Left ventricle myocardium inferior (tissue), 1 donor: ENCODE measurements at regions not wholly inside any gene's neighbourhood (a gene's known extent, or its start where the extent isn't known, plus 50 kb on each side); places are given as distances from the start of the nearest gene placed in this dataset.

Experiments used
- DNase-seq: peaks from one replicate; pipeline ENCODE4 v3.0.0-alpha.2; 2020
- H3K27ac ChIP-seq: fragments of 200-600 bp; replicated peaks from 2 replicates; pipeline ENCODE4 v1.8.0; 2021
- H3K27me3 ChIP-seq: fragments of 200-600 bp; 2 replicates; pipeline ENCODE4 v1.8.0; 2021; ENCODE audit warnings: low read depth
- H3K36me3 ChIP-seq: fragments of 200-600 bp; 2 replicates; pipeline ENCODE4 v1.8.0; 2021
- H3K4me1 ChIP-seq: fragments of 200-600 bp; 2 replicates; pipeline ENCODE4 v1.8.0; 2021
- H3K4me3 ChIP-seq: fragments of 200-600 bp; 2 replicates; pipeline ENCODE4 v1.8.0; 2021; ENCODE audit warnings: mild to moderate bottlenecking, moderate library complexity
- H3K9me3 ChIP-seq: fragments of 200-600 bp; replicated peaks from 2 replicates; pipeline ENCODE4 v1.8.0; 2021
- CTCF ChIP-seq: fragments of 200-600 bp; IDR thresholded peaks from 2 replicates; pipeline ENCODE4 v1.8.0; 2021; ENCODE audit warnings: antibody characterized with exemption, mild to moderate bottlenecking, borderline replicate concordance
- intact Hi-C: fragments of 100-400 bp; cut with micrococcal nuclease; formaldehyde crosslinking; loops from one replicate; pipeline ENCODE4 v1.11.0; 2022
- donor health status: DM: no; HTN: yes; CAD: no; lungs with severe emphysema.

DNA sequence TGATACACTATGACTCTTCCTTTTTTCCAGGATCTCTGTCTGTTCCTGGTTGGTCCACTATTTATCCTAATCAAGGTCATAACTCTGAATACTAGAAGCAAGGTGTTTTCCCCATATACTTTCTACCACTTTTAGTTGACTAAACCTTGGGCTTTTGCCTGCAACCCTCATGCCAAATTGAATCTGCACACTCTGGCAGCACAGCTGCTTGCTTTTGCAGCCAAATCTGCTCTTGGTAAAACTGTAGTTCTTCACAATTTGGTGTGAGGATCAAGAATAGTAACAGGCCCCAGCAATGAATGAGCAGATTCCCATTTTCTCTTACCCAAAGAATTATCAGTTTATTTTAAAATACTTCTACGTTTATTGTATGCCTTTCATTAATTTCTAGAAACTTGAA, 586.5 kb upstream of the CNTN5 start:
- intact Hi-C loops, result no loop called here
- no peak for TF ChIP-seq CTCF
- no peaks in the 10 kb centered on the region for H3K27me3 ChIP-seq

GRCh38 chr11:98453378-98453777, 567.4 kb upstream of the CNTN5 start:
- DNase-seq, result no peak
- Histone ChIP-seq H3K9me3 (no peaks in the 10 kb centered on the region), H3K4me3 (no peak overlapping the region), H3K4me1 (no peaks in the 10 kb centered on the region), H3K36me3 (no peaks in the 10 kb centered on the region), H3K27me3 (no peaks in the 10 kb centered on the region), H3K27ac (no peak overlapping the region)
- no peak for TF ChIP-seq CTCF
- intact Hi-C loops, result no loop called here

More for the DNA sequence above, 586.5 kb upstream of the CNTN5 start:
- Histone ChIP-seq H3K4me1 (no peaks in the 10 kb centered on the region), H3K36me3 (no peaks in the 10 kb centered on the region), H3K4me3 (no peak overlapping the region), H3K9me3 (peaks cover 39% of the 10 kb centered on the region), H3K27ac (no peak overlapping the region)
- no peak for DNase-seq

GRCh38 chr11:98455500-98456307, 565.0 kb upstream of the CNTN5 start:
- DNase-seq, result no peak
- no peak for TF ChIP-seq CTCF

DNA sequence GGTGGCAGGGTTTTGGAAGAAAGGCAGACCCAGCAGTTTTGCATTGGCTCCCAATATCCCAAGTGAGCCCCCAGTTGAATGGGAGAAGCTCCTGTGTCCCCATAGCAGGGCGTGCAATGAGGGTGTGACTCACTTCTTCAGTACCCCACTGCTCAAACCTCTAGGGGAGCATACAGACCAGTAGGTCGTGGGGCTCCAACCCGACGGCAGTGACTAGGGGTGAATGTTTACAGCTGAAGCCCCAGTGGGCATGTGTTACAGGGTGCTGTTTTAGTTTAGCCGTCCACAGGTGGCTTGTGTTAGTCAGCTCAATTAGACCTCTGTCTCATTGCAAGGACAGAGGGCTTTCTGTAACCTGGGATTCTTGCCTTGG, 564.5 kb upstream of the CNTN5 start:
- H3K4me3 ChIP-seq, result no peak overlapping the region
- intact Hi-C loops, result no loop called here
- no peaks in the 10 kb centered on the region for H3K36me3 ChIP-seq
- H3K4me1 ChIP-seq, result no peaks in the 10 kb centered on the region
- no peak for DNase-seq
- TF ChIP-seq CTCF, result no peak
- H3K9me3 ChIP-seq, result no peaks in the 10 kb centered on the region
- no peaks in the 10 kb centered on the region for H3K27me3 ChIP-seq
- H3K27ac ChIP-seq, result no peak overlapping the region

More at GRCh38 chr11:98455500-98456307, 565.0 kb upstream of the CNTN5 start:
- no peaks in the 10 kb centered on the region for H3K27me3 ChIP-seq
- no peak overlapping the region for H3K4me3 ChIP-seq
- intact Hi-C loops, result no loop called here
- no peaks in the 10 kb centered on the region for H3K9me3 ChIP-seq
- H3K4me1 ChIP-seq, result no peaks in the 10 kb centered on the region
- H3K27ac ChIP-seq, result no peak overlapping the region
- H3K36me3 ChIP-seq, result no peaks in the 10 kb centered on the region

GRCh38 chr11:98495016-98495415, 525.7 kb upstream of the CNTN5 start:
- Histone ChIP-seq H3K27me3 (no peaks in the 10 kb centered on the region), H3K4me1 (no peaks in the 10 kb centered on the region), H3K9me3 (no peaks in the 10 kb centered on the region), H3K4me3 (no peak overlapping the region), H3K36me3 (no peaks in the 10 kb centered on the region), H3K27ac (no peak overlapping the region)
- intact Hi-C loops, result no loop called here
- no peak for TF ChIP-seq CTCF
- DNase-seq, result no peak
